DMS53 treated with DMSO at 0.1 percent for 48 hours (cell line): ENCODE measurements at regions not wholly inside any gene's neighbourhood (a gene's known extent, or its start where the extent isn't known, plus 50 kb on each side); places are given as distances from the start of the nearest gene placed in this dataset.
A peak's percentile ranks its signal among the peaks of the same experiment; 100 is the strongest.

ENCODE experiments used
- DNase-seq: peaks from one replicate; lab custom pipeline; 2025; ENCODE audit not compliant: unreplicated experiment; lab: John Stamatoyannopoulos, UW

- DNase-seq, result no peak
Measured at GRCh38 chr17:69605571-69605970, 191.1 kb downstream of the MAP2K6 start.

DNA sequence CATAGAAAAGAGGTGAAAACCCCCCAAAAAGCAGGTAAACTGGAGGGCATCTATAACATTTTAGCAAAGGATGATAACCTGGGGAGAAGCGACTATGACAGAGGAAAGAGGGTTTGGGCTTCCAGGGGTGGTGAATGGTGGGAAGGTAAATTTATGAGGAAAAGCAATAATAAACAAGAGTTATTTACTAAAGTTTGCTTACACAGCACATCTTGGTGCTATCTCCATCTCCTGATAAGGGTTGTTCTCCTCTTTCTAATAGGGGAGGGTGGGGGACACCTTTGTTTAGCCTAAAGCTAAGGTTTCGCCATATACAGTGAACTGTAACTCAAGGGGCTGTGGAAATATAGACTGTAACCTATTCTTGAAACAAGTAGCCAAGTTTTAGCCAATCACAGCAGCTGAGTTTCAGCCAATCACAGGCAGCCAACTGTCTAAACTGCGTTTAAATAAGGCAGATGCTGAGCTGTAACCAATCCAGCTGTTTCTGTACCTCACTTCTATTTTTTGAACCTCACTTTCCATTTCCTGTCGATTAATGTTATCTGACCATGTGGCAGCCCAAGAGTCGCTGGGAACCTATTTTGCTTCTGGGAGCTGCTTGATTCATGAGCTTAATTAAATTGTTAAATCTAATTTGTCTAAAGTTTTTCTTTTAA is 191.8 kb downstream of the MAP2K6 start:
- DNase-seq, result no peak

DNA sequence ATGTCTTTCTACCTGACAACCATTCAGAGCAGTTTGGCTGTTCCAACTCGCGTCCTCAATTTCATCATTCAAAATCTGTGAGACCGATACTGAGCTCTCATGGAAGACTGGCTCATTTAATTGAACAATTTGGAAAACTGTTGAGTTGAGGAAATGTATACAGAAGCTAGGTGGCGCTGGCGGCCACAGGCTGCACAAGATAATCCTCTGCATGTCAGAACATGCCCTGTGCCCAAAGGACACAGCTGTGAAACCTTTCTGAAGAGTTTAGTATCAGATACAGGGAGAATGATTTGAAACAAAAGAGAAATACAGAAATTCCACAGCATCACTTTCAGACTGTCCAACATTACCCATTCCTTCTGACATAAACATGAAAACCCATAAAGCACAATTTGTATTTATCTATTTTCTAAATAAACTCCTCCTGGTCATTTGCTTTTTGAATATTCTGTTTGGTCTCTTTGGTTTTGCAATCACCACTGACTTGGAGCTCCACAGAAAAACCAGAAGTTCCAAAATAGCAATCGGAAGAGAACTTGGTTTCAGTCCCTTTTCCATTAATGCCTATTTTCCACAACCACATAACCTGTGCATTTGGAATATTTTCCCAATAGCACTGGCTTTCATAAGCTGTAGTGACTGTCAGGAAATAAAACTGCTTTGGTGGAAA is 192.8 kb downstream of the MAP2K6 start:
- peak; percentile 71 for DNase-seq

DNA sequence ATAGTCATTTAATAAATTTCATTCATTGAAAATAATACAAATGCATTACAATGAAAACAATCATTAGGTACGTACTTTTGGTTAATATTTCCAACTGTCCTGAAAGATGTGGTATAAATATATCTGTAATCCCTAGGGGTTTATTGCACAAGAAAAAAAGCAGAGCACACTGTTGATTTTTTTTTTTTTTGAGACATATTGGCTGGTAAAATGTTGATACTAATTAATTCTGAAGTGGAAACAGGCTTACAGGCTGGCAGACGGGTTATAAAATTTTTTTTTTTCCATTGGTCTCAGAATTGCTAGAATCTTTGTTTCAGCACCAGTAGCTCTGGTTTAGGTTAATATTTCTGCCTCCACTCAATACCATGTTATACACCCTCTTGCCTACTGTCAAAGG is 193.6 kb downstream of the MAP2K6 start:
- DNase-seq, result no peak

GRCh38 chr17:69608808-69609472 is 194.4 kb downstream of the MAP2K6 start:
- DNase-seq, result no peak

DNA sequence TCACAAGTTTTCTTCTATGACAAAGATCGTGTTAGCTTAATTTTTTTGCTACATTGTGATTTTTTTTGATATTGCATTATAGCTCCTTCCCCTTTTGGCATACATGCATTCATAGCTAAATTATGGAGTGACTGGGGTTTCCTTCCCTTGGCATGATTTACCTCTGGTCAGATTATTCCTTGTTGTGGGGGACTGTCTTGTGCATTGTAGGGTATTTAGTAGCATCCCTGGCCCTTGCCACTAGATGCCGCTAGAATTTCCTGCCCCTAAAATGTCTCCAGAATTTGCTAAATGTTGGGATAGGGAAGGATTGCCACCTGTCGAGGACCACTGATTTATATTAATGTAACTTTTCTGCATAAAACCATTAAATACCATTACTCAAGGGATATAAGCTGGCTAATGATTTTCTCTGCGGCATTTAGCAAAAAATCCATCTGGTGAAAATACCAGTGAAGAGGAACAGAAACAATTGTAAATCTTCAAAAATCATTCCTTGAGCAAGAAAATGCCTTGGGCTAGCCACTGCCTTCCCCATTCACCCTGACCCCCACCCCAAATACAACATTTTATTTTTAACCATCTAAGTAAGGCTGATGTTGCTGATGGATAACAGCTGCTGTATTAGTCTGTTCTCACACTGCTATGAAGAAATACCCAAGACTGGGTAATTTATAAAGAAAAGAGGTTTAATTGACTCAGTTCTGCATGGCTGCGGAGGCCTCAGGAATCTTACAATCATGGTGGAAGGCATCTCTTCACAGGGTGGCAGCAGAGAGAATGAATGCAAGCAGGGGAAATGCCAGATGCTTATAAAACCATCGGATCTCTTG is 195.2 kb downstream of the MAP2K6 start:
- no peak for DNase-seq

DNA sequence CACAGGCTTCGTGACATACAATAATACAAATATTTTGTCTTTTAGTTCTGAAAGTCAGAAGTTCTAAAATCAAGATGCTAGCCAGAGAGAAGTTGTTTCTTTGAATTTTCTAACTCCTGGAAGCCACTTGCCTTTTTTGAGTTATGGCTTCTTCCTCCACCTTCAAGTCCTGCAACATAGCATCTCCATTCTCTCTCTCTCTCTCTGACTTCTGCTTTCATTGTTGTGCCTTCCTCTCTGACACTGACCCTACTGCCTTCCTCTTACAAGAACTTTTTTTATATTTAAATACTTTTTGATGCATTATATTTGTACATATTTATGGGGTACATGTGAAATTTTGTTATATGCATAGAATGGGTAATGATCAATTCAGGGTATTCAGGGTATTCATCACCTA is 205.9 kb downstream of the MAP2K6 start:
- DNase-seq, result no peak

- DNase-seq, result no peak
Measured at GRCh38 chr17:69625474-69625873, 211.0 kb downstream of the MAP2K6 start.

DNA sequence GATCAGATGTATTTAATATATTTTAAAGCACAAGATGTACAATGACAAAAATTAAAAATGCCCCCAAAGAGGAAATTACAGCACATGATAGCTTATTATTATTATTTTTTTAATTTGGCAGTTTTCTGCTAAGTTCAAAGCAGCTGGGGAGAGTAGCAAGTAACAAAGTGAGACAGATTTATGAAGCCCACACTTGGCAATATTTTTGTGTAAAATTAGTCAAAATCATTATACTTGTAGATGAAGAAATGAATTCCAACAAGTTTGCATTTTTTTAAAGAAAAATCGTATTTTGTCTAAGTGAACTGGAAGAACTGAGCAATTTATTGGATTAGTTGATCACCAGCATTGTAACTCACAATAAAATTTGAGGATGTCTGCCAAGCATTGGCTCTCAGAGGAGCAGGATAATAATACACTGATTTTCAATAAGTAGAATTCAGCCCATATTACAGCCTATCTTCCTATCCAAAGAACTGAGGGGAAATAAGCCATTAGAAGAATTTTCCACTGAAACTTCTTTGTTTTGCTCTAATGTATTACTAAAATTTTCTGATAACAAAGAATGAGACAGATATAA is 215.6 kb downstream of the MAP2K6 start:
- no peak for DNase-seq

DNA sequence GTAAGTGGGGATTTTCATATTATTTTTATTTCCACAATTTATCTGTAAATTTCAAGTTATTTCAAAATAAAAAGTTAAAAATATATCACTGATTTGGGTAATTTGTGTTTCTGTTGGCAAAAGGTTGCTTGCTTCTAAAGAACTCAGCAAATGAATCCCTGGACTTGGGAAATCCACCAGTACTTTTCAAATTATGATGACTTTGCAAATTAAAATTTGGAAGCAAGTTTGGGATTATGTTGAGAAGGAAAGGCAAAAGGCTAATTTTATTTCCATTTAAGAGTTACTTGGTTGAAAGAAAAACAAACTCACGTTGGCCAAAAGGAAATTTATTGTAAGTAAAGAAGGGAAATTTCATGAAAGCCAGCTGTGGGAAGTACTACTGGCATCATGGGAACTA is 220.3 kb downstream of the MAP2K6 start:
- DNase-seq, result no peak

DNA sequence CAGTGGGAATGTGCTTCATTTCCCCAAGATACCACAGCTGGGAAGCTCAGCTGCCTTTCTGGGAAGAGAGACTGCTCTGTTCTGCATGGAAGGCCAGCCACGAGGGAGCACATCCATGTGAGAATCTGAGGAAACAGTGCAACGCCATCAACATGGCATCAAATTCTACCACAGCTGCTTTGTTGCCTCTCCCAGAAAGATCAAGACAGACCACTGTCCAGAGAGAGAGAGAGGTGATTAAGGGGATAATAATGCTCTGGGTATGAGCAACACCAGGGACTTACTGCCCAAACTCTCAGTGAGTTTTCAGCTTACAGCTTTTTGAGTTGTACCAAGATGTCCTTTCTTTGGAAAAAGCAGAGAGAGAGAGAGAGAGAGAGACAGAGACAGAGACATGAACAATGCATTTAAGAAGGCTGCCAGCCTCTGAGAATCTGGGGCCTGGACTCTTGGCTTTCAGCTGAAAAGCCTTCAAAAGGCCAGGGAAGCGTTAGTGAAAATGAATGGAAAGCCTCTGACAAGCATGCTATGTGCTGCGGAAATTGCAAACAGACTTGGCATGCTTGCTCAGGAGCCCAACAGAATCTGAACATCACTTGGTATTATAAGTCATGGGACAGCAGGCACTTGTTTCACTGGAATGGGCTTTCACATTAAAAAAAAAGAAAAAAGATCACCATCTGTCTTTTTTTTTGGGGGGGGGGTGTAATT is 223.1 kb downstream of the MAP2K6 start:
- DNase-seq, result no peak

DNA sequence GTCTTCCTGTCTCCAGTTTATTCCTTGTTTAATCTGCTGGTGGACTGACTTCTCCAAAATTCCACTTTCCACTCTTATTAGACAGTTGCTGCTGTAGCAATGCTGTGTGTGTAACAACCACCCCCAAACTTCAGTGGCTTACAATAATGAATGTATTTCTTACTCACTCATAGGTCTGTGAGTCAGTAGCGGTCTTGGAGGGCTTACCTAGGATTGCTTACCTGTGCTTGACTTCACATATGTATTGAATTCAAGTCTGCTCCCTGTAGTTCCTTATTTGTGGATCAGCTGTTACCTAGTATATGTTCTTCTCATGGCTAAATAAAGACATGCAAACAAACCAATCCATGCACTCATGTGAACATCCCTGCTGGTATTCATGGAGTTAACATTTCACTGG is 224.6 kb downstream of the MAP2K6 start:
- no peak for DNase-seq

DNA sequence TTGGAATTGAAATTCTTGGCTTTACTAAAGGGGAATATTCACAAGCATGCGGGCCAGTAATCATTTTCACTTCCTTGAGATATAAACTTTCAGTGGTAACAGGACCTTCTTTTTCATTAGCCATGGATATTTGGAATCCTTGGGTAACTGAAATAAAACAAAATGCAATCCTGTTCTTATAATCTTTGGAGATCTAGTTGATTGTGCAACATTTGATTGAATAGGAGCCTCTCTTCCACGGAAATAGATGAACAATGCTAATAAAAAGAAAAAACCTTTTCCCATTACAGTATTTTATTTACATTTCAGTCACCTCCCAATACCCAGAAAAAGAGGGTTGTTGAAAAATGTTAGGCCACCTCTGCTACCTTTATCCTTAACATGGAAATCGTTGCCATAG is 225.6 kb downstream of the MAP2K6 start:
- DNase-seq, result no peak

- DNase-seq, result no peak
Measured at GRCh38 chr17:69643686-69644085, 229.2 kb downstream of the MAP2K6 start.

- DNase-seq, result no peak
Measured at GRCh38 chr17:69646729-69647128, 232.2 kb downstream of the MAP2K6 start.

- DNase-seq, result no peak
Measured at GRCh38 chr17:69650881-69651280, 236.4 kb downstream of the MAP2K6 start.

DNA sequence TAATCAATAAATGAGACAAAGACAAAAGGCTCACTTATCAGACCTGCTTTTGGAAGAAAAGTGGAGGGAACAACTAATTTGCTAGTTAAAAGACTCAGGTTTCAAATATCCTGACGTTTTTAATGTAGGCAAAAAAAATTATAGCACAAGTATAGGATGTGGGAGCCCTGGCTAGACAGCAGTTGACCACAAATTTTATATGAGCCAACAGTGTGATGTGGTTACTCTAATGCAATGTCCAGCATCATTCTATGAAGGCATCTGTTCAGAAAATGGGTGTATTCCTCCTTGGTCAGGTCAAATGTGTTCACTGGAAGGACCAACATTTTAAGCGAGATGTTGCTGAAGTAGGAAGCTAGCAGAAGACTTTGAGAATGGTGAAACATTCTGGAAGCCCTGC is 237.4 kb downstream of the MAP2K6 start:
- no peak for DNase-seq

DNA sequence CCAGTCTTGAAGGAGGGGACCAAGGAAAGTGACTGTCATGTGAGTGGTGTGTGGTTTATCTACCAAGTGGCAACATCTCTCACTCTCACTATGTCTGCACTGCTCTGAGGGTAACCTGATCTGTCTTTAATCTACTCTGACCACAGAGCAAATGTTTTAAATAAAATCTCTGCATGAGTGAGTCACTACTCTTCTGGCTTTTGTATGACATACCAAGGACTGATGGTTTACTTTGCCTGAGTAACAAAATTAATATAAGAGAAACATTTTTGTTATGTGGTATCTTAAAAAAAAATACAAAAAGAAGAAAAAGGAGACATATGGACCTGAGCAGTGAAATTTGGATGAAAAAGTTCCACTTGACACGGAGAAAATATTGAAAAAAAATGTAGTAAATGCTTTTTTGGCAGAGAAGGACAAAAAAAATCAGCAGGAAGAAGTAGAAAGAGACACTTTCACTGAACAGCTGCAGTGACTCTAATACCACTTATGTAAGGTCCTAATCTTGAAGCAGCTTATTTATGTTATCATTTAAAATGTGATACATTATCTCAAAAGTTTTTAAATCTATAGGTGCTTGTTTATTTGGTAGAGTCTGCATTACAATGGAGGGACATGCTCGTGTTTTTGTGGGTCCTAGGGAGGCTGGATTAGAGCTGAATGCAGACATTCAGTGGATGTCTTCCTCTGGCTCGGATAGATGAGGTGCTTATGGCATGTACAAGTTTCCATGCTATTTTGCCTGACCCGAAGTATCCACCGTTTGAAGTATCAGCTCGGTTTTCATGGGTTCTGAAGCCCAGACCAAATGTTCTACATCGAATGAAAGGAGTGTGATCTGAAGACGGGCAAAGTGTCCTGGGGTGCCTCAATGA is 240.7 kb downstream of the MAP2K6 start:
- DNase-seq, result no peak

GRCh38 chr17:69655902-69656301 is 241.4 kb downstream of the MAP2K6 start:
- no peak for DNase-seq
